Cardiac fibroblast (primary cell): ENCODE measurements at regions not wholly inside any gene's neighbourhood (a gene's known extent, or its start where the extent isn't known, plus 50 kb on each side); places are given as distances from the start of the nearest gene placed in this dataset.
A peak's percentile ranks its signal among the peaks of the same experiment; 100 is the strongest.

Experiments
- DNase-seq, 2 donors: peaks; one replicate each; pipeline versions ENCODE4 v3.0.0 to v3.0.0-alpha.2; 2010; ENCODE audit warnings: low read depth in 2 of 2
- H3K4me3 ChIP-seq, 2 donors: replicated peaks in 1 of 2; 1 replicate in 1 of 2; 2 replicates in 1 of 2; pipeline ENCODE4 v1.5.1; 2011; ENCODE audit warnings: low read depth in 2 of 2, low read length in 2 of 2, mild to moderate bottlenecking in 2 of 2, moderate library complexity in 1 of 2
- CTCF ChIP-seq: IDR thresholded peaks from one replicate; pipeline ENCODE4 v1.5.1; 2011; ENCODE audit warnings: low read depth, mild to moderate bottlenecking, low read length, inconsistent platforms

GRCh38 chr5:125715216-125715615 is 708.0 kb upstream of the GRAMD2B start:
- no peak for TF ChIP-seq CTCF
- no peak overlapping the region for H3K4me3 ChIP-seq
- DNase-seq = no peak

GRCh38 chr5:125717209-125717608 is 706.0 kb upstream of the GRAMD2B start:
- H3K4me3 ChIP-seq = no peak overlapping the region
- peak; percentile 40 to 43 for DNase-seq
- TF ChIP-seq CTCF = no peak

GRCh38 chr5:125719681-125720347 is 703.4 kb upstream of the GRAMD2B start:
- no peak for DNase-seq
- no peak overlapping the region for H3K4me3 ChIP-seq
- no peak for TF ChIP-seq CTCF

- no peak for TF ChIP-seq CTCF
- DNase-seq = no peak
Observed at GRCh38 chr5:125720348-125720685, 702.9 kb upstream of the GRAMD2B start.

GRCh38 chr5:125720721-125721120 is 702.5 kb upstream of the GRAMD2B start:
- no peak overlapping the region for H3K4me3 ChIP-seq
- TF ChIP-seq CTCF = no peak
- DNase-seq = no peak

More at GRCh38 chr5:125720348-125720685, 702.9 kb upstream of the GRAMD2B start:
- no peak overlapping the region for H3K4me3 ChIP-seq

- peak in 1 of 2 donors; percentile 28 for DNase-seq
- no peak for TF ChIP-seq CTCF
Observed at GRCh38 chr5:125722550-125722949, 700.7 kb upstream of the GRAMD2B start.

GRCh38 chr5:125725691-125726090 is 697.5 kb upstream of the GRAMD2B start:
- no peak for DNase-seq
- TF ChIP-seq CTCF = no peak
- no peak overlapping the region for H3K4me3 ChIP-seq

More at GRCh38 chr5:125722550-125722949, 700.7 kb upstream of the GRAMD2B start:
- H3K4me3 ChIP-seq = no peak overlapping the region
